ENCODE measurements at regions not wholly inside any gene's neighbourhood (a gene's known extent, or its start where the extent isn't known, plus 50 kb on each side); places are given as distances from the start of the nearest gene placed in this dataset.

DNA sequence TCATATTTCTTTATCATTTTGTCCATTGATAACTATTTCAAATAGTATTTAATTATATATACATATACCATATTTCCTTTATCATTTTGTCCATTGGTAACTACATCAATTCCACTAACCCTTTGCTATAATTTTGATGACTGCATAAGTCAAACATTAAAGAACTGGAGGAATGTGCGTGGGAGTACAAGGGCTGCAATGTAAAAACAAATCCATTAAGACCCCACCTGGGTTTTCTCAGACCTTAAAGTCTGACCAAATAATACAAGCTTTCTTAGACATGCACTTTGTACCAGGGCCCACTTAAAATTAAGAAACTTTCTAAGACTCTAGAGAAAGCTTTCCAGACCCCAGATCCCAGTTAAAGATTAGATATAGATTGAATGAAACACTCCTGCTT, 1622.4 kb upstream of the PCDH10 start:
- no peaks in the 10 kb centered on the region for H3K9me3 ChIP-seq (ENCODE audit: control insufficient read depth, low read length)
- H3K27ac ChIP-seq (ENCODE audit: low read depth, low read length, severe bottlenecking) = no peak overlapping the region
- H3K4me3 ChIP-seq (ENCODE audit: extremely low read depth, insufficient read depth, low read length, poor library complexity, severe bottlenecking) = no peak overlapping the region
- no peaks in the 10 kb centered on the region for H3K36me3 ChIP-seq (ENCODE audit: control insufficient read depth, insufficient read depth, low read length)
- no peaks in the 10 kb centered on the region for H3K4me1 ChIP-seq (ENCODE audit: control insufficient read depth, insufficient read depth, low read length, poor library complexity, severe bottlenecking)
- no CpG with 5 or more reads among the region's 1 CpG for WGBS, 2 experiments (ENCODE audit: insufficient coverage in 2 of 2)

DNA sequence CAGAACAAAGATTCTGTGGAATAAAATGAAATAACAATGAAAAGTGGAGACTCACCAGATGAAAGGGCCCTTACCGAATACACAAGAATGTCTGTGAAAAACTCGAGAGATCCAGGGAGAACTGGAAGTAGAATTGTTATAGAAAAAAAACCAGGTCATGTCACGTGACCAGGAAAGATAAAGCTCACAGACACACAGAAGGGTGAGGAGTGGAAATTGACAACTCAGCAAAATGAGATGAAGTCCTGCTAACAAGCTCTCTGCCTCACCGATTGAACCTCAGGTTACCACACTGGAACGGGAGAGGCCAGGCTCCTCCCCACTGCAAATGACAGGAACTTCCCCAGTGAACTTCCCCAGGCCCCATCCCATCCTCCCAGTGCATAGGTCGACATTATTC, 1618.0 kb upstream of the PCDH10 start:
- H3K9me3 ChIP-seq (ENCODE audit: control insufficient read depth, low read length) = no peaks in the 10 kb centered on the region
- H3K4me1 ChIP-seq (ENCODE audit: control insufficient read depth, insufficient read depth, low read length, poor library complexity, severe bottlenecking) = no peaks in the 10 kb centered on the region
- no peaks in the 10 kb centered on the region for H3K36me3 ChIP-seq (ENCODE audit: control insufficient read depth, insufficient read depth, low read length)
- no peak overlapping the region for H3K27ac ChIP-seq (ENCODE audit: low read depth, low read length, severe bottlenecking)
- H3K4me3 ChIP-seq (ENCODE audit: extremely low read depth, insufficient read depth, low read length, poor library complexity, severe bottlenecking) = no peak overlapping the region
- 79 to 90% methylated on average over 3 to 4 of the region's 6 CpGs for WGBS, 2 experiments (ENCODE audit: insufficient coverage in 2 of 2)

DNA sequence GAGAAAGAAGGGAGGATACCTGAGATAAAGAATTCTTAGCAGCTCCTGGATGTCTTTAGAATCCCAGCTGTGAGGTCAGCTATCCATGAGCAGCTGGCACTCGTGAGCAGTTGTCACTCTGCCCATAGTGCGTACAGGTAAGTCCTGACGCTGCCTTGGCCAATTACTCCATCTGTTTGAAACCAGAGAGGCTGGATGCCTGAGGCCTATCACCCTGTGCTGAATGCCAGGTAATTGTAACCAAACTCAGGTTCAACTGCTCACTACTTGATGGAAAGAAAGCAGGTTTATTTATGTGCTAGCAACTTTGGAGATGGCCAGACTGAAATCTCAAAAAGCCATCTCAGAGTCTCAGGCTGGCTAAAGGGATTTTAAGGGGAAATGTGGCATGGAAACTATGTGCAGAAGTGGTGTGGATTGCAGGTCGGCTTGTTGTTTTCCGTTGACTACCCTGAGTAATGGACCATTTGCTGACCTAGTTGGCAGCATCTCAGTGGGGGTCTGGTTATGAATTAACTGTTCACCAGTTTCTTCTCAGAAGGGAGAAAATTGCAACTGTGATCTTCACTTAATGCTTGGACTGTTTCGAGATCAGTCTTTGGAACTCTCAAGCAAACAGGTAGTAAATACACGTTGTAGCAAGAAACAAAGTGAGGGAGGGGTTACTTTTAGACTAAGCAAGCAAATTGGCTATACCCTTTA, 1614.0 kb upstream of the PCDH10 start:
- Histone ChIP-seq H3K9me3 (ENCODE audit: control insufficient read depth, low read length) (no peaks in the 10 kb centered on the region), H3K4me1 (ENCODE audit: control insufficient read depth, insufficient read depth, low read length, poor library complexity, severe bottlenecking) (no peaks in the 10 kb centered on the region), H3K36me3 (ENCODE audit: control insufficient read depth, insufficient read depth, low read length) (no peaks in the 10 kb centered on the region), H3K4me3 (ENCODE audit: extremely low read depth, insufficient read depth, low read length, poor library complexity, severe bottlenecking) (no peak overlapping the region), H3K27ac (ENCODE audit: low read depth, low read length, severe bottlenecking) (no peak overlapping the region)
- 86 to 97% methylated on average over 5 of the region's 7 CpGs for WGBS, 2 experiments (ENCODE audit: insufficient coverage in 2 of 2)

DNA sequence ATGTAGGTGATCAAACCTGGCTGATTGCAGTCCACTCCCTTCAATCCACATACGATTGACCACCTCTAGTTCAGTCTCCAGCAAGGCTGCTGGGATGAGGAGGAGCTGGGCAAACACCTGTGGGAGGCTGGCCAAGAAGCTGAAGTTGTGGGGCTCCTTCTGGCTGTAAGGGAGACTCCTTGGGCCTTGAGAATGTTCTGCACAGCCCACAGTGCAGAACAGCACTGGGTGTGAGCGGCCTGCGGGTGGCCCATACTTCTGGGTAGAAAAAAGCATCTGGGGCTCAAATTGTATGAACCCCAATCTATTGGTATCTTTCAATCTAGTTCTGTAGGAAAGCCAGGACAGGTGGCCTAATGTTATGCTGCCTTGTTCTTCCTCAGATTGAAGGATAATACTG, 1608.8 kb upstream of the PCDH10 start:
- no peaks in the 10 kb centered on the region for H3K4me1 ChIP-seq (ENCODE audit: control insufficient read depth, insufficient read depth, low read length, poor library complexity, severe bottlenecking)
- WGBS, 2 experiments (ENCODE audit: insufficient coverage in 2 of 2) = 80 to 88% methylated on average over 2 of the region's 3 CpGs
- no peak overlapping the region for H3K4me3 ChIP-seq (ENCODE audit: extremely low read depth, insufficient read depth, low read length, poor library complexity, severe bottlenecking)
- no peak overlapping the region for H3K27ac ChIP-seq (ENCODE audit: low read depth, low read length, severe bottlenecking)
- H3K9me3 ChIP-seq (ENCODE audit: control insufficient read depth, low read length) = no peaks in the 10 kb centered on the region
- no peaks in the 10 kb centered on the region for H3K36me3 ChIP-seq (ENCODE audit: control insufficient read depth, insufficient read depth, low read length)

DNA sequence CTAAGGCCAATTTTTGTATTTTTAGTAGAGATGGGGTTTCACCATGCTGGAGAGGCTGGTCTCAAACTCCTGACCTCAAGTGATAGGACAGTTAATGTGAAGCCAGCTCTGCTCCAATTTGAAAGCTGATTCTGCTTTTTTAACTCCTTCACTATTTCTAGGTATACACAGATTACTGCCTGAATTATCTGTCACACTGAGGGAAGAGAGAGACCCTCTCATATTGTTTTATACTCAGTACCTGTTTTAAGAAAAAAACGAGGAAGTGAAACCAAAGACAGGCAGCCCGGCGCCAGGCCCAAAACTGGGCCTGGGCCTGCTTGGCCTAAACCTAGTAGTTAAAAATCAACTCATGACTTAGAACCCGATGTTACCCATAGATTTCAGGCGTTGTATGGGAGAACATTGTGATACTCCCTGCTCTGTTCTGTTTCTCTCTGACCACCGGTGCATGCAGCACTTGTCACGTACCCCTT, 1601.5 kb upstream of the PCDH10 start:
- H3K27ac ChIP-seq (ENCODE audit: low read depth, low read length, severe bottlenecking) = no peak overlapping the region
- WGBS, 2 experiments (ENCODE audit: insufficient coverage in 2 of 2) = 86 to 89% methylated on average over 6 to 7 of the region's 7 CpGs
- H3K4me3 ChIP-seq (ENCODE audit: extremely low read depth, insufficient read depth, low read length, poor library complexity, severe bottlenecking) = no peak overlapping the region
- H3K4me1 ChIP-seq (ENCODE audit: control insufficient read depth, insufficient read depth, low read length, poor library complexity, severe bottlenecking) = no peaks in the 10 kb centered on the region
- no peaks in the 10 kb centered on the region for H3K36me3 ChIP-seq (ENCODE audit: control insufficient read depth, insufficient read depth, low read length)
- H3K9me3 ChIP-seq (ENCODE audit: control insufficient read depth, low read length) = no peaks in the 10 kb centered on the region

DNA sequence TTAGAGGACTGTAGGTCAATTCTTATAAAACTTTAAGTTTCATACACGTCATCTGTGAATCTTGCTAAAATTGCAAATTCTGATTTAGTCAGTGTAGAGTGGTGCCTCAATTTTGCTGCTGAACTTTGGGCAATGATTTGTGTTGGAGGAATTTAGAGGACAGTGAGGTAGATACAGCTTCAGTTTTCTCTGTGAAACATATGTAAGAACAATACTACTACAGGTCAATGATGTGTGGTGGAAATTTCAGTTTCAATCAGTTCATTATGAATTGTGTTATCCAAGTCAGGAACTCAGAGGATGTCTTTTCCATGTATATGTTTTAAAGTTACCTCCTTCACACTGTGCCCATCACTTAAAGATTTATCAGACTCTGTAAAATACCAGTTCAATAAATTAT, 1597.8 kb upstream of the PCDH10 start:
- no peak overlapping the region for H3K27ac ChIP-seq (ENCODE audit: low read depth, low read length, severe bottlenecking)
- no peak overlapping the region for H3K4me3 ChIP-seq (ENCODE audit: extremely low read depth, insufficient read depth, low read length, poor library complexity, severe bottlenecking)
- no peaks in the 10 kb centered on the region for H3K36me3 ChIP-seq (ENCODE audit: control insufficient read depth, insufficient read depth, low read length)
- H3K4me1 ChIP-seq (ENCODE audit: control insufficient read depth, insufficient read depth, low read length, poor library complexity, severe bottlenecking) = no peaks in the 10 kb centered on the region
- no CpG with 5 or more reads among the region's 1 CpG for WGBS, 2 experiments (ENCODE audit: insufficient coverage in 2 of 2)
- H3K9me3 ChIP-seq (ENCODE audit: control insufficient read depth, low read length) = no peaks in the 10 kb centered on the region

DNA sequence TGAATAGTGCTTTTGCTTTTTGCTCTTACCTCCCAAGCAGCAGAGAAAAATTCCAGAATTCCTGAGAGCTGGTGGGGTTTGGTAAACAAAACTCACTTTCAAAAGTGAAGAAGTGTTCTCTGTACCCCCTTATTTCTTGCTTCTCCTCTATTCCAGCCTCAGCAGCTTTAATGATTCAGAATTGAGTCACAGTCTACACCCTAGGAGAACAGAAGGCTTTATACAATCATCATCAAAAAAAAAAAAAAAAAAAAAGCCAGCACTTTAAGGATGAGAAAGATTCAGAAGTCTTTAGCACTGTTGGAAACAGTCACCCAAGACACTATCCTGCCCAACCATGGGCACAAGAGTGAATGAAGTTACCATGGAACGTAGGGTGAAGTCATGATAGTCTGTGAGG, 1583.1 kb upstream of the PCDH10 start:
- no peaks in the 10 kb centered on the region for H3K9me3 ChIP-seq (ENCODE audit: control insufficient read depth, low read length)
- no peaks in the 10 kb centered on the region for H3K4me1 ChIP-seq (ENCODE audit: control insufficient read depth, insufficient read depth, low read length, poor library complexity, severe bottlenecking)
- H3K36me3 ChIP-seq (ENCODE audit: control insufficient read depth, insufficient read depth, low read length) = no peaks in the 10 kb centered on the region
- WGBS, 2 experiments (ENCODE audit: insufficient coverage in 2 of 2) = 67% methylated on average over 1 of the region's 1 CpG; no CpG with 5 or more reads in 1 of the 2 experiments
- no peak overlapping the region for H3K4me3 ChIP-seq (ENCODE audit: extremely low read depth, insufficient read depth, low read length, poor library complexity, severe bottlenecking)
- no peak overlapping the region for H3K27ac ChIP-seq (ENCODE audit: low read depth, low read length, severe bottlenecking)

DNA sequence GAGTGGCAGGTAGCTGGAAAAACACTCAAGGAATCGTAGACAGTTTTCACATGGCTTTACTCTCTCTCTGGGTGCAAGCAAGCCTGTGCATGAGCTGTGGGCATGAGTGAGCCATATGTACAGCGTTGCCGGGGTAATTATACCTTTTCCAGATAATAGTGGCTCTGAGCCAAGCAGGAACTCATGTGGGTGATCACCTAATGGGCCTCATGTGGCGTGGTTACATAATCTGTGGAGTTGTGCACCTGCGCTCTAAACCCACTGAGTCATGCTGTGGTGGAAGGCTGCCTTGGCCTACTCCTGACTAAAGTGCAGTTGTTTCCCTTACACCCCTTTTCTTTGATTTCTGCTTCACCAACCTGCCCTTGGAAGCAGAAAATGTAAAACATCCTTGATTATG, 1564.5 kb upstream of the PCDH10 start:
- Histone ChIP-seq H3K36me3 (ENCODE audit: control insufficient read depth, insufficient read depth, low read length) (no peaks in the 10 kb centered on the region), H3K4me1 (ENCODE audit: control insufficient read depth, insufficient read depth, low read length, poor library complexity, severe bottlenecking) (no peaks in the 10 kb centered on the region), H3K4me3 (ENCODE audit: extremely low read depth, insufficient read depth, low read length, poor library complexity, severe bottlenecking) (no peak overlapping the region), H3K27ac (ENCODE audit: low read depth, low read length, severe bottlenecking) (no peak overlapping the region), H3K9me3 (ENCODE audit: control insufficient read depth, low read length) (no peaks in the 10 kb centered on the region)
- WGBS, 2 experiments (ENCODE audit: insufficient coverage in 2 of 2) = 89% methylated on average over 3 to 4 of the region's 5 CpGs

DNA sequence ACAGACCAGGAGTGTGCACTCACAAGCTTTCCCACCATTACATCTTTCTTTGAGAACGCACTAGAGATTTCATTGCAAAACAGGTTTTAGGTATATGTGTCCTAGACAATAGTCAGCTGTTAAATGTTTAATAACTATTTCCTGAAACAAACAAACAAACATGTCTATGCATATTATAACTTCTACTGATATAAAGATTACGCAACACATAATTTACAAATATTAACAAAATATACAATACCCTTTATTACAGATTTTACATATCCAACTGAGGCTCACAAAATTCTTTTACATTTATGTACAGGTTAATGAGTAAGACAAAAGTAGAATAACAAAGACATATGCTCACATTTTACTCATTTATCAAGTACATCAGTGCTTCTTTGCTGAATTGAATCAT, 1554.0 kb upstream of the PCDH10 start:
- Histone ChIP-seq H3K4me3 (ENCODE audit: extremely low read depth, insufficient read depth, low read length, poor library complexity, severe bottlenecking) (no peak overlapping the region), H3K9me3 (ENCODE audit: control insufficient read depth, low read length) (no peaks in the 10 kb centered on the region), H3K27ac (ENCODE audit: low read depth, low read length, severe bottlenecking) (no peak overlapping the region), H3K4me1 (ENCODE audit: control insufficient read depth, insufficient read depth, low read length, poor library complexity, severe bottlenecking) (no peaks in the 10 kb centered on the region), H3K36me3 (ENCODE audit: control insufficient read depth, insufficient read depth, low read length) (no peaks in the 10 kb centered on the region)
- no CpG with 5 or more reads among the region's 2 CpGs for WGBS, 2 experiments (ENCODE audit: insufficient coverage in 2 of 2)

DNA sequence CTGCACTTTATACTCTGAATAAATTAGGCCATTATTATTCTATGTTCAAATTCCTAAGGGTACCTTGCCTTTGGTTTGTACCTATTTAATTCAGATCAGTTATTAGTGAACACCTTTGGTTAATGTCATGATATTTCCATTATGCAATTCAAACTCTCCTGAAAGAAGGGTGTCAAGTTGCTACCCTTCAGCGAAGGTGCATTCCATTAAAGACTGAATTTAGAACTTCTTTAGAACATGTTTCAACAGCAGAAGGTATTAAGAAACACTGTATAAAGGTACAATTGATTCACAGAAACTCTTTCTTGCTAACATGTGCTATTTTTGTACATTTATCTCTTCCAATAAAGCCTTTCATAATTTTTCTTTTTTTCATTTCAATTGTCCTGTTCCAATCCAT, 1545.4 kb upstream of the PCDH10 start:
- H3K36me3 ChIP-seq (ENCODE audit: control insufficient read depth, insufficient read depth, low read length) = no peaks in the 10 kb centered on the region
- H3K9me3 ChIP-seq (ENCODE audit: control insufficient read depth, low read length) = no peaks in the 10 kb centered on the region
- no peak overlapping the region for H3K27ac ChIP-seq (ENCODE audit: low read depth, low read length, severe bottlenecking)
- no peak overlapping the region for H3K4me3 ChIP-seq (ENCODE audit: extremely low read depth, insufficient read depth, low read length, poor library complexity, severe bottlenecking)
- no CpG with 5 or more reads among the region's 1 CpG for WGBS, 2 experiments (ENCODE audit: insufficient coverage in 2 of 2)
- no peaks in the 10 kb centered on the region for H3K4me1 ChIP-seq (ENCODE audit: control insufficient read depth, insufficient read depth, low read length, poor library complexity, severe bottlenecking)

DNA sequence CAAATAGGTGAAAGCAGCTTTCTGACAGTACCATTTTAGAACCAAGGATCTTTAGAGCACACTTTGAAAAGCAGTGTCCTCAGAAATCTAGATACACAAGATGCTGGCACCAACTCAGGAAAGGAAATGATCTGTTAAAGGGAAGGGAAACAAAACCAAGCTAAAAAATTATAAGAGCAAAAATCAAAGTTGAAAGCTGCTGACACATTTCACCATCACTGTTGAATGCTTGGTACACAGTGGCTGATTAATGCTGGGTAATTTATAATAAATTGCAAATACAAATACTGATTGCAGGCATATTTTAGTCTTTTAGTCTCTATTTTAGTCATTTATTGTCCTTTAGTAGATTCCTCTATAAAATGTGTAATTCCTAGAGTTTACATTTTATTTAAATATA, 1540.1 kb upstream of the PCDH10 start:
- Histone ChIP-seq H3K4me3 (ENCODE audit: extremely low read depth, insufficient read depth, low read length, poor library complexity, severe bottlenecking) (no peak overlapping the region), H3K36me3 (ENCODE audit: control insufficient read depth, insufficient read depth, low read length) (no peaks in the 10 kb centered on the region), H3K4me1 (ENCODE audit: control insufficient read depth, insufficient read depth, low read length, poor library complexity, severe bottlenecking) (no peaks in the 10 kb centered on the region), H3K9me3 (ENCODE audit: control insufficient read depth, low read length) (no peaks in the 10 kb centered on the region), H3K27ac (ENCODE audit: low read depth, low read length, severe bottlenecking) (no peak overlapping the region)
